NCI-H187 treated with DMSO at 0.1 percent for 48 hours (cell line): ENCODE measurements at regions not wholly inside any gene's neighbourhood (a gene's known extent, or its start where the extent isn't known, plus 50 kb on each side); places are given as distances from the start of the nearest gene placed in this dataset.
"Not testable (repeated sequence)": the region's sequence is repeated elsewhere in the genome, so short reads cannot be mapped to it uniquely, and the experiment has no call there.

ENCODE experiments used
- DNase-seq: peaks from one replicate; lab custom pipeline; 2025; lab: John Stamatoyannopoulos, UW

GRCh38 chr18:34480162-34480700 lies 229.9 kb upstream of the DTNA start:
- DNase-seq, result no peak

- DNase-seq, result no peak
Observed at GRCh38 chr18:34482204-34482603, 227.9 kb upstream of the DTNA start.

GRCh38 chr18:34483198-34483597 lies 226.9 kb upstream of the DTNA start:
- DNase-seq, result no peak

GRCh38 chr18:34491719-34492118 lies 218.4 kb upstream of the DTNA start:
- DNase-seq, result no peak

- DNase-seq, result no peak
Observed at GRCh38 chr18:34492652-34493051, 217.4 kb upstream of the DTNA start.

- peak; percentile 49 for DNase-seq
Observed at GRCh38 chr18:34493099-34493544, 217.0 kb upstream of the DTNA start.

- DNase-seq, result no peak
Observed at GRCh38 chr18:34493566-34494358, 216.3 kb upstream of the DTNA start.

- no peak for DNase-seq
Observed at GRCh38 chr18:34494359-34494696, 215.8 kb upstream of the DTNA start.

- no peak for DNase-seq
Observed at GRCh38 chr18:34495506-34495905, 214.6 kb upstream of the DTNA start.

- no peak for DNase-seq
Observed at GRCh38 chr18:34501553-34501952, 208.5 kb upstream of the DTNA start.

- no peak for DNase-seq
Observed at GRCh38 chr18:34506198-34506597, 203.9 kb upstream of the DTNA start.

- DNase-seq, result no peak
Observed at GRCh38 chr18:34509163-34509562, 200.9 kb upstream of the DTNA start.

- no peak for DNase-seq
Observed at GRCh38 chr18:34509879-34510586, 200.1 kb upstream of the DTNA start.

- DNase-seq, result no peak
Observed at GRCh38 chr18:34510926-34511325, 199.2 kb upstream of the DTNA start.

GRCh38 chr18:34511435-34511834 lies 198.7 kb upstream of the DTNA start:
- no peak for DNase-seq

GRCh38 chr18:34511879-34512278 lies 198.2 kb upstream of the DTNA start:
- DNase-seq, result no peak

GRCh38 chr18:34514238-34514637 lies 195.9 kb upstream of the DTNA start:
- no peak for DNase-seq

GRCh38 chr18:34514957-34515356 lies 195.1 kb upstream of the DTNA start:
- DNase-seq, result no peak

- DNase-seq, result not testable (repeated sequence)
Observed at GRCh38 chr18:34516355-34516754, 193.7 kb upstream of the DTNA start.

GRCh38 chr18:34516996-34517395 lies 193.1 kb upstream of the DTNA start:
- not testable (repeated sequence) for DNase-seq

- no peak for DNase-seq
Observed at GRCh38 chr18:34521040-34521439, 189.1 kb upstream of the DTNA start.

- DNase-seq, result no peak
Observed at GRCh38 chr18:34522603-34523002, 187.5 kb upstream of the DTNA start.

GRCh38 chr18:34525244-34525643 lies 184.9 kb upstream of the DTNA start:
- DNase-seq, result no peak
